Caco-2 (cell line): ENCODE measurements at regions not wholly inside any gene's neighbourhood (a gene's known extent, or its start where the extent isn't known, plus 50 kb on each side); places are given as distances from the start of the nearest gene placed in this dataset.

Source experiments
- BruUV-seq: library from RNA; stranded (reverse); fragments of 400-500 nt; replicated peaks from 2 replicates; lab custom pipeline; 2021; lab: Mats Ljungman, UMichigan
- CTCF ChIA-PET: fragments of 300-600 bp; sonication (Branson Sonifier 250); formaldehyde crosslinking; loops from one replicate; lab custom pipeline; 2022; ENCODE audit warnings: antibody characterized with exemption; lab: Charles Lee
- POLR2A ChIA-PET: fragments of 300-600 bp; sonication (Branson Sonifier 250); formaldehyde crosslinking; loops from one replicate; lab custom pipeline; 2022; ENCODE audit warnings: antibody characterized with exemption; lab: Charles Lee
- DNase-seq, 2 experiments: peaks; one replicate each; pipeline versions ENCODE4 v3.0.0 to v3.0.0-alpha.2; 2020 to 2022
- H3K27me3 ChIP-seq: replicated peaks from 2 replicates; pipeline ENCODE4 v1.6.0; 2011; ENCODE audit warnings: low read length; ENCODE audit not compliant: control insufficient read depth, insufficient read depth
- H3K36me3 ChIP-seq: 2 replicates; pipeline ENCODE4 v1.5.1; 2011; ENCODE audit warnings: low read length; ENCODE audit not compliant: control insufficient read depth, insufficient read depth
- H3K4me1 ChIP-seq: fragments of 250-450 bp; sonication (Bioruptor Pico); 2 replicates; pipeline ENCODE4 v1.5.1; 2020; ENCODE audit warnings: mild to moderate bottlenecking
- H3K4me3 ChIP-seq: 2 replicates; pipeline ENCODE4 v1.5.1; 2011; ENCODE audit warnings: low read depth, mild to moderate bottlenecking, control low read depth, low read length
- H3K9me3 ChIP-seq: fragments of 250-450 bp; sonication (Bioruptor Pico); 2 replicates; pipeline ENCODE4 v1.5.1; 2020; ENCODE audit warnings: mild to moderate bottlenecking, moderate library complexity
- H3K27ac Mint-ChIP-seq: one replicate; pipeline ENCODE4 v1.8.0; 2022; ENCODE audit warnings: mixed read lengths; ENCODE audit not compliant: unreplicated experiment
- H3K27me3 Mint-ChIP-seq: one replicate; pipeline ENCODE4 v1.8.0; 2022; ENCODE audit warnings: mixed read lengths; ENCODE audit not compliant: insufficient read depth, unreplicated experiment
- H3K36me3 Mint-ChIP-seq: one replicate; pipeline ENCODE4 v1.8.0; 2022; ENCODE audit warnings: mild to moderate bottlenecking, mixed read lengths; ENCODE audit not compliant: insufficient read depth, unreplicated experiment
- H3K4me1 Mint-ChIP-seq: one replicate; pipeline ENCODE4 v1.8.0; 2022; ENCODE audit warnings: low read depth, mixed read lengths; ENCODE audit not compliant: unreplicated experiment
- H3K4me3 Mint-ChIP-seq: one replicate; pipeline ENCODE4 v1.8.0; 2022; ENCODE audit warnings: mild to moderate bottlenecking, moderate library complexity, mixed read lengths; ENCODE audit not compliant: unreplicated experiment
- H3K9me3 Mint-ChIP-seq: one replicate; pipeline ENCODE4 v1.8.0; 2022; ENCODE audit warnings: mixed read lengths; ENCODE audit not compliant: unreplicated experiment
- CTCF ChIP-seq, 2 experiments: fragments of 200-600 bp in 1 of 2; IDR thresholded peaks; 1 replicate in 1 of 2; 2 replicates in 1 of 2; pipeline versions ENCODE4 v1.5.1 to v1.8.0; 2011 to 2022; ENCODE audit warnings: antibody characterized with exemption in 1 of 2, control low read depth in 1 of 2, inconsistent platforms in 1 of 2, low read depth in 1 of 2, low read length in 1 of 2, mild to moderate bottlenecking in 1 of 2, moderate library complexity in 1 of 2; ENCODE audit not compliant: insufficient read depth in 1 of 2, severe bottlenecking in 1 of 2, unreplicated experiment in 1 of 2
- intact Hi-C: fragments of 100-400 bp; cut with micrococcal nuclease; formaldehyde crosslinking; loops from one replicate; pipeline ENCODE4 v1.10.0; 2022; ENCODE audit not compliant: unreplicated experiment

GRCh38 chr5:165502893-165503691 lies 1997.7 kb downstream of the MAT2B start:
- TF ChIP-seq CTCF (IDR thresholded peaks at IDR 0.05; ENCODE audit: insufficient read depth in 1 of 2, low read depth in 1 of 2, low read length in 1 of 2, severe bottlenecking in 1 of 2, unreplicated experiment in 1 of 2): no peak
- ChIA-PET CTCF (no interaction called here), POLR2A (no interaction called here)
- Histone ChIP-seq H3K9me3 (peaks cover 8% of the 10 kb centered on the region), H3K27me3 (no peaks in the 10 kb centered on the region), H3K4me1 (no peaks in the 10 kb centered on the region), H3K4me3 (no peak overlapping the region), H3K36me3 (no peaks in the 10 kb centered on the region)
- no peak for DNase-seq
- intact Hi-C loops: no loop called here
- H3K27me3 Mint-ChIP-seq: no peaks in the 10 kb centered on the region
- BruUV-seq: no TSS peak
- no peaks in the 10 kb centered on the region for H3K4me1 Mint-ChIP-seq
- H3K36me3 Mint-ChIP-seq: no peaks in the 10 kb centered on the region
- peaks cover 4% of the 10 kb centered on the region for H3K9me3 Mint-ChIP-seq
- H3K27ac Mint-ChIP-seq: no peak overlapping the region
- no peak overlapping the region for H3K4me3 Mint-ChIP-seq

- no peaks in the 10 kb centered on the region for H3K27me3 ChIP-seq
- ChIA-PET CTCF (no interaction called here), POLR2A (no interaction called here)
- TF ChIP-seq CTCF (IDR thresholded peaks at IDR 0.05; ENCODE audit: insufficient read depth in 1 of 2, low read depth in 1 of 2, low read length in 1 of 2, severe bottlenecking in 1 of 2, unreplicated experiment in 1 of 2): no peak
- H3K4me3 Mint-ChIP-seq: no peak overlapping the region
- no peaks in the 10 kb centered on the region for H3K36me3 Mint-ChIP-seq
- no peaks in the 10 kb centered on the region for H3K4me1 Mint-ChIP-seq
- peaks cover 14% of the 10 kb centered on the region for H3K9me3 Mint-ChIP-seq
- BruUV-seq: no TSS peak
- H3K4me1 ChIP-seq: no peaks in the 10 kb centered on the region
- H3K4me3 ChIP-seq: no peak overlapping the region
- no peaks in the 10 kb centered on the region for H3K36me3 ChIP-seq
- no peak for DNase-seq
- intact Hi-C loops: no loop called here
- H3K27ac Mint-ChIP-seq: no peak overlapping the region
- no peaks in the 10 kb centered on the region for H3K27me3 Mint-ChIP-seq
- H3K9me3 ChIP-seq: peaks cover 17% of the 10 kb centered on the region
These were observed 1999.3 kb downstream of the MAT2B start for GRCh38 chr5:165504674-165505073.

DNA sequence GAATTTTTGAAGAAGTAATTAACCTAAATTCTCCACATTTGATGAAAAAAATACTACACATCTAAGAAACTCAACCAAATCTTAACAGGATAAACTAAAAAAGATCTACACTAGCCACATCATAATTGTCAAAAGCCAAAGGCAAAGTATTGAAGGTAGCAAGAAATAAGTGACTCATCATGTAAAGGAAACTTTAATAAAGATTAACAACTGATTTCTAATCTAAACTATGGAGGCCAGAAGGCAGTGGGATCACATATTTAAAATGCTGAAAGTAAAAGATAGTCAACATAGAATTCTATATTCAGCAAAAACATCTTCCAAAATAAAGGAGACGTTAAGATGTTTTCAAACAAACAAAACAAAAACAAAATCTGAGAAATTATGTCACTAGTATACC lies 2002.9 kb downstream of the MAT2B start:
- Mint-ChIP-seq H3K27me3 (no peaks in the 10 kb centered on the region), H3K27ac (no peak overlapping the region), H3K4me3 (no peak overlapping the region), H3K36me3 (no peaks in the 10 kb centered on the region), H3K9me3 (peaks cover 14% of the 10 kb centered on the region), H3K4me1 (no peaks in the 10 kb centered on the region)
- ChIA-PET CTCF (no interaction called here), POLR2A (no interaction called here)
- Histone ChIP-seq H3K36me3 (no peaks in the 10 kb centered on the region), H3K27me3 (no peaks in the 10 kb centered on the region), H3K4me1 (no peaks in the 10 kb centered on the region), H3K9me3 (peaks cover 17% of the 10 kb centered on the region), H3K4me3 (no peak overlapping the region)
- TF ChIP-seq CTCF (IDR thresholded peaks at IDR 0.05; ENCODE audit: insufficient read depth in 1 of 2, low read depth in 1 of 2, low read length in 1 of 2, severe bottlenecking in 1 of 2, unreplicated experiment in 1 of 2): no peak
- intact Hi-C loops: no loop called here
- no peak for DNase-seq
- BruUV-seq: no TSS peak
